Activated T-cell treated with anti-CD3 and anti-CD28 coated beads for 48 hours (primary cell): ENCODE measurements at regions not wholly inside any gene's neighbourhood (a gene's known extent, or its start where the extent isn't known, plus 50 kb on each side); places are given as distances from the start of the nearest gene placed in this dataset.
"Not testable (repeated sequence)": the region's sequence is repeated elsewhere in the genome, so short reads cannot be mapped to it uniquely, and the experiment has no call there.

Source experiments
- DNase-seq: peaks from one replicate; pipeline ENCODE4 v3.0.0-alpha.2; 2020; ENCODE audit warnings: low read depth

- DNase-seq, result no peak
Measured at GRCh38 chr18:2112435-2113045, 458.8 kb downstream of the METTL4 start.

GRCh38 chr18:2114289-2114688 lies 457.0 kb downstream of the METTL4 start:
- DNase-seq, result no peak

GRCh38 chr18:2114765-2115164 lies 456.5 kb downstream of the METTL4 start:
- DNase-seq, result no peak

GRCh38 chr18:2121224-2121623 lies 450.1 kb downstream of the METTL4 start:
- no peak for DNase-seq

GRCh38 chr18:2123077-2123476 lies 448.2 kb downstream of the METTL4 start:
- no peak for DNase-seq

- no peak for DNase-seq
Measured at GRCh38 chr18:2134364-2134763, 436.9 kb downstream of the METTL4 start.

- no peak for DNase-seq
Measured at GRCh38 chr18:2135309-2135708, 436.0 kb downstream of the METTL4 start.

GRCh38 chr18:2138552-2138951 lies 432.8 kb downstream of the METTL4 start:
- no peak for DNase-seq

GRCh38 chr18:2139691-2140090 lies 431.6 kb downstream of the METTL4 start:
- no peak for DNase-seq

GRCh38 chr18:2143636-2144035 lies 427.7 kb downstream of the METTL4 start:
- DNase-seq, result no peak

- no peak for DNase-seq
Measured at GRCh38 chr18:2144811-2145210, 426.5 kb downstream of the METTL4 start.

- no peak for DNase-seq
Measured at GRCh38 chr18:2146092-2146491, 425.2 kb downstream of the METTL4 start.

GRCh38 chr18:2146754-2147153 lies 424.6 kb downstream of the METTL4 start:
- DNase-seq, result no peak

- DNase-seq, result no peak
Measured at GRCh38 chr18:2147476-2148230, 423.7 kb downstream of the METTL4 start.

GRCh38 chr18:2148823-2149222 lies 422.5 kb downstream of the METTL4 start:
- no peak for DNase-seq

- DNase-seq, result no peak
Measured at GRCh38 chr18:2150566-2150965, 420.7 kb downstream of the METTL4 start.

GRCh38 chr18:2154278-2154677 lies 417.0 kb downstream of the METTL4 start:
- DNase-seq, result no peak

- no peak for DNase-seq
Measured at GRCh38 chr18:2164644-2165550, 406.4 kb downstream of the METTL4 start.

GRCh38 chr18:2166876-2167275 lies 404.4 kb downstream of the METTL4 start:
- not testable (repeated sequence) for DNase-seq

- DNase-seq, result no peak
Measured at GRCh38 chr18:2168022-2168421, 403.3 kb downstream of the METTL4 start.

GRCh38 chr18:2169656-2170055 lies 401.6 kb downstream of the METTL4 start:
- no peak for DNase-seq

GRCh38 chr18:2171840-2172625 lies 399.3 kb downstream of the METTL4 start:
- DNase-seq, result no peak
